ENCODE measurements at regions not wholly inside any gene's neighbourhood (a gene's known extent, or its start where the extent isn't known, plus 50 kb on each side); places are given as distances from the start of the nearest gene placed in this dataset.

DNA sequence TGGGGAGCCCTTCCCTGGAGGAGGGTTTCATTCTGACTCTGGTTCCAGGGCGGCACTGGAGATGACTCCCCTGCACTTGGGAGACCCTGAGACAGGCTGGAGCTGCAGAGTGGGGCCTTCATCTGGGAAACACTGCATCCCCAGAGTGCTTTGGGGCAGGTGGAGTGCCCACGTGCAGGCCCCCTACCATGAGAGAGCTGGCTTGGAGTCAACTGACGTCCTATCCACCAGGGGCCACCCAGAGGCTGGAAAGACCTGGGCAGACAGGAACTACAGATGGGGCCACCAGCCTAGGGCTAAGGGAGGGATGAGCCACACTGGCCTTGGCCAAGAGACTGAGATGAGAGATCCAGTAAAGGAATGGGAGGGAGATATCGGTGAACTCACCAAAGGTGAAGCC, 153.8 kb downstream of the ASB1 start:
- DNase-seq (ENCODE audit: low read depth in 2 of 2) = no peak

DNA sequence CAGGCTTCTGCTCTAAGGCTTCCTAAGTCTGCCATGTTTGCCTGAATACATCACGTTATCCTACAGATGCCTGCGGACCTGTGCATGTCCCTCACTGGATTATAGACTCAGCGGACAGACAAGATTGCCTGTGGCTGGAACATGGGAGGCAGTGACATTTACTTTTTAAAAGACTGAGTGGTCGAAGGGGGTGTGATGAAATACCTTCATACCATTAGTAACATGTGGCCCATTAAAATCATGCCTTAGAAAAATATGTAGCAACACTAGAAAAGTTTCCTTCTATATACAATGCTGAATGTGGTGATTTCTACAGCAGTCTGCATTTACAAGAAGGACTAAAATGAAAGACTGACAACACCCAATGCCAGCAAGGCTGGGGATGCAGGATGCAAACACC, 154.4 kb downstream of the ASB1 start:
- no peak for DNase-seq (ENCODE audit: low read depth in 2 of 2)

DNA sequence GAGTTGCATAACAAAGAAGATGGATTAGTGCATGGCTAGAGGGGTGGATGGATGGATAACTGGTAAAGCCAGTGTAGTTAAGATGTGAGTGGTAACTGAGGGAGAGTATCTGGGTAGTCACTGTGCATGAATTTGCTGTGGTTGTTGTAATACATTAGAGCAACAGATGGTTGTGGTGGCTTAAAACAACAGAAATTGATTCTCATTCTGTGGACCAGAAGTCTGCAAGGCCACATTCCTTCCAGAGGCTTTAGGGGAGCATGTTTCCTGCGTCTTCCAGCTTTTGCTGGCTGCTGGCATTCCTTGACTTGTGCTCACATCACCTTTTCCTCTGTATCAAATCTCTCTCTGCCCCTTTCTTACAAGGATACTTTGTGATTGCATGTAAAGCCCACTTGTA, 155.4 kb downstream of the ASB1 start:
- no peak for DNase-seq (ENCODE audit: low read depth in 2 of 2)

DNA sequence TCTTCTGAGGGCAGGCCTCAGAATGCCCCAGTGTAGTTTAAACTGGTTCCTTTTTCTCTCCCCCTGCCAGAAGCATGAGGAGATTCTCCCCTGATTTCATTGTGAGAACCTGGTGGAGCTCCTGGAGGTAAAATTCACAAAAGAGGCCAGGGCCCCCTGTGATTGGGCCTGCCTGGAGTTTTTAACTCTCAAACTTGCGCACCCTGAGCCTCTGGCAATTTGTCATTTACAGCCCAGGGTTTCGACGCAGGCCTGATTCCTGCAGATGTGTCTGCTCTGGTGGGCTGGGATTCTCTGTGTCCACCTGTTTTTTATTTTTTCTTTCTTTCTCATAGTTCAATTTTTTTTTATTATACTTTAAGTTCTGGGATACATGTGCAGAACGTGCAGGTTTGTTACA, 157.9 kb downstream of the ASB1 start:
- no peak for DNase-seq (ENCODE audit: low read depth in 2 of 2)

DNA sequence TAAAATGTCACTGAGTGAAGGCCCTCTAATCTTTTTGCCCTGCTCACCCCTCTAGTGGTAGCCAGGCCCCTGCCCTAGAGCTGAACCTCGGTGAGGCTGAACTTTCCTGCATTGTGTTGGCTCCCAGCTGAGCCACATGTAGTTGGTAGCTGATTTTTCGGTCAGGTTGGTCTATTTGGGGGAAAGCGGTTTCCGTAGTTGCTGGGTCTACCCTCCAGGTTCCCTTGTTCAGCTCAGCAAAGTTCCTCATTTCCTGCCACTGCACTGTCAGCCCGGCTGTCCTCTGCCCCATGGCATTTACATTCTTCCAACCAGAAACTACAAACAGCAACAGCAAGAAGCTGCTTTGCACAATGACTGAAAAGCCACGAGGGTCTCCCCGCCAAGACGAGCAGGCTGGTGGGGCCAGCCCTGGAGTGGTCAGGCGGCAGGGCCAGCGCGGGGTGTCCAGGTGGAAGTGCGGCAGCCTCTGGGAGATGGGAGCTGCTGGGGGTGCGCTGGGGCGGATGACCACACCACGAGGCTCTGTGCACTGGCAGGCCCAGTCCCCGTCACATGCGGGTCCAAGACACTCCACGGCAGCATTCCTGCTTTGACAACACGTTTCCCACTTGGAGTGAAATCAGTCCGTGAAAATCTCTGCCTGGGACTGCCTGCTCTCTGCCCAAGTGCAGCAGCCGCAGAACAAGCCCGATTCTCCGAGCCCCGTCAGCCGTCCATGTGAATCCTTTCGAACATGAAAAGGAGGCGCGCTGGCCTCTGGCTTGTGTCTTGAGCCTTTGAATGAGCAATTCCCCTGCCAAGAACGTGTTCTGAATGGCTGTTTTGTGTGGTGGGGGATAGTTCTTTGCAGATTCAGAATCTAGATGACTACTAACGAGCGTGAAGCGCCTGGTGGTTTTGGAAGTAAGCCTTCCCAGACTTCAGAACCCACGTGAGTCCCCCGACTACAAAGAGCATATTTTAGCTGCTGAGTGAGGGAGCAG, 159.4 kb downstream of the ASB1 start:
- no peak for DNase-seq (ENCODE audit: low read depth in 2 of 2)

DNA sequence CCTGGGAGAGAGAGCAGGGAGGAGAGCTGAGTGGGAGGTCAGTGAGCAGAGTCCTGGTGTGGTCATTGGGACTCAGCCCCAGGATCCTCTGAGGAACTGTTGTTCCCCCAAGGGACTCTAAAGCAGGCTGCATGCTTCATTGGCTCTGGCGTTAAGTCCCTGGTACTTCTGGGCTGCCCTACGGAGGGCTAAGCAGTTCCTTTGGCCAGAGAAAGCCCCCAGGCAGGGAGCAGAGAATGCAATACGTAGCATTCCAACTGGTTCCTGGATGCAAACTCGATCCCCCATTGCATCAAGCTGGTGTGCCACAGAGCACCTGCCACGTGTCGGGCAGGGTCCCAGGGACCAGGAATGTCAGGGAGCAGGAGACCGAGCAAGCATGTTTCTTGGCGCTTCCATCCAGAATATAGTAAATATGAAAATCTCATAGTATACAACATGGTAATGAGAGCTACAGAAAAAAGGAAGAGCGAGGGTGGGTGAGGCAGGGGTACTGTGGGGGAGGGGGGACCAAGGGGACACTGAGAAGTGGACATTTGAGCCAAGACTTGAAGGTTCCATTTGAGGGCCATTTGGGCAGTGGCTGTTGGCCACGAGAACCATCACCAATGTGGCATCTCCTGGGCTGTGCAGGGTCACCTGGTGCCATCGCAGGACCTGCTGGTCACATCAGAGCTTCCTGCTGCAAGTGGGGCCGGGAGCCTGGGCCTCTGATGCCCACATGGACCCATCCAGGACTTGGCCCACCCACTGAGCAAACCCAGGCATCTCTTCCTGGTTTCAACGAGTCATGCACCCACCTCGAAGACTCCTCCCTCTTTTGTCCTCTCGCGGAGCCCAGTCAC, 160.4 kb downstream of the ASB1 start:
- DNase-seq (ENCODE audit: low read depth in 2 of 2) = no peak

DNA sequence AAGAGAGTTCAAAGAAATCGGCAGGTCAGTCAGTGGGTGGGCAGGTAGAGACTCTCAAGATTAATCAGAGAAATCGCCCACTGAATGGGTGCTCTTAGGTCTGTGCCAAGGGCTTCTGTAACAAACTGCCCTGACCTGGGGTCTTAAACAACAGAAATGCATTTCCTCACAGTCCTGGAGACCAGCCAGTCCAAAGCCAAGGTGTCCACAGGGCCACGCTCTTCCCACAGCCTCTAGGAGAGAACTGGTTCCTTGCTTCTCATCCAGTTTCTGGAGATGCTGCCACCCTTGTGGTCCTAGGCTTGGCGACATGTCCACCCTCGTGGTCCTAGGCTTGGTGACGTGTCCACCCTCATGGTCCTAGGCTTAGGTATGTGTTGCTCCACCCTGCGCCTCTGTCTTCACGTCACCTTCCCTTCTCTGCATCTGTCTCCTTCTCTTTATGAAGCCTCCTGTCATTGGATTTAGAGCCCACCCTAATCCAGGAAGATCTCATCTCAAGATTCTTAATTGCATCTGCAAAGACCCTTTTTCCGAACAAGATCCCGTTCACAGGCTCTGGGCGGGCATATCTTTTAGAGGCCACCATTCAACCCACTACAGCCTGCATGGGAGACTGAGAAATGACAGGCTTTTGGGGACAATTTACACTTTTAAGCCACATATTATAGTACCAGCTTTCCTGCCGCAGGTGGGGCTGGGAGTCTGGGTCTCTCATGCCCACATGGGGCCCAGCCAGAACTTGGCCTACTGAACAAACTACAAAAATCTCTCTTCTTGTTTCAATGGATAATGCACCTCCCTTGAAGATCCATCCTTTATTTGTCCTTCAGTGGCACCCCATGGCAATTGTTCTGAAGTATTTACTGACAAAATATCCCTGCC, 161.3 kb downstream of the ASB1 start:
- DNase-seq (ENCODE audit: low read depth in 2 of 2) = no peak

DNA sequence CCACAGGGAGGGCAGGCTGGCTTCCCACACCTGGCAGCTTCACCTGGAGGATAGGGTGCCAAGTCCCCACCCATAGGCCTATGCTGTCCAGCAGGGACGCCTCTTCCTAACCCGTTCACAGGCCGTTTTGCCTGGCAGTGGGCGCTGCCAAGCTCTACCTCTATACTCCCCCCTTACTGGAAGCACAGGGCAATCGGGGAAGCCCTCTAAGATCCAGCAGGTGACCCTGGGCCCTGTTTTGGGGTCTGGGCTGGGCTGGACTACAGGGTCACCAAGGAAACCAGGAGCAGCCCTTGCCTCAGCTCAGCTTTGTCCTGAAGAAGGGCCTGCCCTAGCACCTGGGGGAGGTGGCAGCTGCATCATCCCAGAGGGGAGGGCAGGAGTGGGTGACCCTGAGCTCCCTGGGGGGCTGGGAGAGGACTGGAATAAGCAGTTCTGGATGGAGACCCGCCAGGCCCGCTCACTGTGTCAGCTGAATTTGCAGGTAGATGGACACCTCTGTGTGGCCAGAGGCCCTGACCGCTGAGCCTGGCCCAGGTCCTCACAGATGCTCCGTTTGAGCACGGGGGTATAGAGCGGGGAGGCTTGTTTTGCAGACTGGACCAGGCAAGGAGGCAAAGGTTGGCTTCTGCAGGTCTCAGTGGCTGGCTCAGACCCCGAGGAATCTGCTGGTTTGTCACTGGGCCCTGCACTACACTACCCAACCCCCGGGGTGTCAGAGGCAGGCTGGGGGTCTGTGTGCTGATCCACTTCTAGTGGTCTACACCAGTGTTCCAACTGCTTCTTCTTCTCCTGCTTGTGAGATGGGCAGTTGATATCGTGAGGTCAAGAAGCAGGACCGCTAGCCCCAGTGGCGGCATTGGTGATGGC, 163.1 kb downstream of the ASB1 start:
- DNase-seq (ENCODE audit: low read depth in 2 of 2) = no peak

DNA sequence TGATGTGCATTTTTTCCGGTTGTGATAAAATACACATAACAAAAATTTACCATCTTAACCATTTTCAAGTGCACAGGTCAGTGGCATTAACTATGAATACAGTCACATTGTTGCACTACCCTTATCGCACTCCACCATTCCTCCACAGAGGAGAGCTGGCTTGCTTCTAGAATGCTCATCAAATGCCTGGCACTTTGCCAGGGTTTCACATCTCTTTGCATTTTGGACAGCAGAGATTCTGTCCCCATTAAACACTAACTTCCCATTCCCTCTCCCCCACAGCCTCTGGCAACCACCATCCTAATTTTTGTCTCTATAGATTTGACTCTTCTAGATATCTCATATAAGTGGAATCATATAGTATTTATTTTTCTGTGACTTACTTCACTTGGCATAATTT, 165.0 kb downstream of the ASB1 start:
- DNase-seq (ENCODE audit: low read depth in 2 of 2) = no peak

DNA sequence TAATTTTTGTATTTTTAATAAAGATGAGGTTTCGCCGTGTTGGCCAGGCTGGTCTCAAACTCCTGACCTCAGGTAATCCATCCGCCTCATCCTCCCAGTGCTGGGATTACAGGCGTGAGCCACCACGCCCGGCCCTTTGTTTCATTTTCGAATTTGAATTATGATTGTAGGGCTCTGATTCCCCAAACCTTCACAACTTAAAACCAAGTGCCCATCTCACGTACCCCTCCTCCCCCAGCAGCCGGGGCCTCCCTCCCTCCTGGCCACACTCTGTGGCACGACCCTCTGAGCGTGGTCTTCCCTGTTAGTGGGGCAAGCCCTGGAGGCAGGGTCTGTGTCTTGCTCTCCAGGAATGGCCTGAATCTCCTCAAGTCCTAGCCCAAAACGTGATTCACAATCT, 166.5 kb downstream of the ASB1 start:
- no peak for DNase-seq (ENCODE audit: low read depth in 2 of 2)

DNA sequence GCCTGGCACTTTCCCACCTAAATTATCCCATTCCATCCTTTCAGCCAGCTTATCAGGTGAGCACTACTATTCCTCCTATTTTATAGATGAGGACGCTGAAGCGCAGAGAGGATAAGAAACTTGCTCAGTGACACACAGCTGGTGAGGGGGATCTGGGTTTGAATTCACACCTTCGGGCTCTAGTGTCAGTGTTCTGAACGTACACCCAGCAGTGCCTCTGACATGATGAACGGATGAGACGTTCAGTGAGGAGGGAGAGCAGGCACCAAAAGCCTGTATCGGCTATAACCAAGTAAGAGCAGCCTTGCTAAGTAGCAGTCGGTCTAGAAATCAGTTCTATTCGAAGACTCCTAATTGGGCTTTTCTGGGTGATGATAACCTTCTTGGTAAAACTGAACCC, 167.0 kb downstream of the ASB1 start:
- DNase-seq (ENCODE audit: low read depth in 2 of 2) = no peak

DNA sequence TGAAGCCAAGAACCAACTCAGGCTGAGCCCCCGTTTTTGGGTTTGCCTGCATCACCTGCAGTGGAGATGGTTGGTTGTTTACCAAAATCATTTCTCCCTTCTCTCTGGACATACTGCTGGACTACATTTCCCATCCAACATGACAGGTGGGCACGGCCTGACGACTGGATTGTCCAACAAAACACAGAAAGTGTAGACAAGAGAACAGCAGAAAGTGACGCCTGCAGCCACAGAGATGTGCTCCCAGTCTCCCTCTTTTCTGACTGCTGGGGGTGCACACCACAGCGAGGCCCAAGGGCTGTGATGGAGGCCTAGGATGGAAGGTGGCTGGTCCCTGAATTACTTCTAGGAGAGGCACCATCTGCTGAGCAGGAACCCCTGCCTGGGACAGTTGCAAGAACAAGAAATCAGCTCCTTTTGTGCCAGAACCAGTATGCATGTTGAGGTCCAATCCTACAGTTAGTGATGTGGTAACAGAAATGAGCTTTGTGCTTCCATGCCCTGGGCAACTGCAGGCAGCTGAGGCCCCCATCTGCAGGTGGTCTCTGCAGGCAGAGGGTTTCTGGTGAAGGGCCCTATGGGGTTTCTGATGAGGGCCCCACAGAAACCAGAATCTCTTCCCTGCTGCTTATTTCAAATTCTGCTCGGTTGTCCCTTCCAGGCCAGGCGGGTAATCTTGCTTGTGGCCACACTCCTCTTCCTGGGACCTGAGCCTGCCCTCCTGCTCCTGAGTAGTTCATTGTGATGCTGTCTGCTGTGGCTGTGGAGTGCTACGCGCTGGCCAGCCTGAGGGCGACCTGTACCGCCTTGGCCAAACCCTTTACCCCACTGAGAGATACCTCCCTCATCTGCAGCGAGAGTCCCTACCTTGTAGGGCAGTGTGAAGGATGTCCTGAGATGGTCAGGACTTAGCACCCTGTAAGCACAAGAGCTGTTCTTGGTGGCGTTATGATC, 168.3 kb downstream of the ASB1 start:
- DNase-seq (ENCODE audit: low read depth in 2 of 2) = no peak

DNA sequence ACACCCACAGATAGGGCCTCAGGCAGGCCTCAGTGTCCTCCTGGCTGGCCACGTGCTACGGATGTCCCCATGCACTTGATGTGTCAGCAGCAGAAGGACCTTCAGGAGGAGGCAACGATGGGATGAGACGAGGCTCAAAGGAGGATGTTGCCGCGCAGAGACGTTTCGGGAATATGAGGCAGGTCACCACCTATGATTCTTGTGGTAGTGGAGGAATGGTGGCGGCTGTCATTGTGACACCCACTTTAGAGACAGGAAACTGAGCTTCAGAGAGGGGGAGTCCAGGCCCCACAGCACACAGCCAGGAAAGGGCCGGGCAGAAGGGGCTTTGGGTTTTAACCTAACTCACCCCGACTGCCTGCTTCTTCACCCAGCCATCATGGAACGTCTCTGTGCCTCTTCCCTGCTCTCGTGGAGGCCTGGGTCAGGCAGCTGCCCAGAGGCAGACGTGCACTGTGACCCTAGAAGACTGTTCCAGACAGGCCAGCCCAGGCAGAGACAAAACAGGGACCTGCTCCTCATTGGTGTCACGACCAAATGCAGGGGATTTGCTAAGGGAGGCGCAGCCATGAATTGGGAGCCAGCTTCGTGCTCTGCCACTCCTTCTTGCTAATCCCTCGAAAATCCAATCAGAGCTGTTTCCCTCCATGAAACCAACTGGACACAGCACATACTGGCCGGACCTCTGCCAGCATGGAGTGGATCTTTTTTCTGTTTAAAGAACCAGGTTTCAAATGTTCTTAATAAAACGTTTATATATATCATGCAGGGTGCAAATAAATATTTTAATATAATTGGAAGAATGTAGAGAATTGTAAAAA, 169.2 kb downstream of the ASB1 start:
- DNase-seq (ENCODE audit: low read depth in 2 of 2) = no peak

DNA sequence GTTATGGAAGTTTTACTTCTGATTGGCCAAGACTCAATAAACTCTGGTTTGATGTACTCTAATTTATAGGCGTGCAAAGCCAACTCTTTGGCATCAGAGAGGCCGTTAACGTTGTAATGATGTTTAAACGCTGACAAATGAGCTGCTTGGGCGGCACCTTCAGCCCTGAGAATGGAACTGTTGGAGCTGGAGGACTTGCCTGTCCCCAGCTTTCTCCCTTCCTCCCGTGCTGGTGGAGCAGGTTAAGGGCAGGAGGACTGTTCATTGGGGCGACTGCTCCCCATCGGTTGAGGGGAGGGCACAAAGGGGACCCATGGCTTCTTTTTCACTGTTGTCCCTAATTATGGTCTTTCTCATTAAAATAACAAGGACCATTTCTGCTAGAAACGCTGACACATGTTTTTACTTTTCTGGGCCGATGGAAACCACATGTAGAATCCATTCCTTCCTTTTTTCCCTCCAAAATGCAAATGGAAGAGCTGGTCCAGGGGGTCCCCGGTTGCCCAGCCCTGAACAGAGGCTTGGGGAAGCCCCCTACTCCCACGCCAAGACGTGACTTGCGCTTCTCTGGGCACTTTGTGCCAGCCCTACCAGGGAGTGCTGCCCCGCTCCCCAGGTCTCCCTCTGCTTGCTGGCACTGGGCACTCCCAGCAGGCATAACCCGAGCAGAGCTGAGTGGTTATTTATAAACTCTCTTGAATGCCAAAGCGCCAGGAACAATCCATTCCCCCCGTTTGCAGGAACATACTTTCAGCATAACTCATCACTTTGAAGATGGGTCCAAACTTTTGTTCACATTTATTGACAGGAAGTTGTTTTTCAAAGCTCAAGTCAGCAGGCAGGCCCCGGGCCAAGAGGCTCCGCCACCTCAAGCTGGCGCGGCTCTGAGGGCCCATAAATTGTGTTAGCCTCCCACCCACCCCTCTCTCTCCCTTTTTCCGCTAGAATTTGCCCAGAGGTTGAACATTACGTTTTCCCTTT, 170.1 kb downstream of the ASB1 start:
- DNase-seq (ENCODE audit: low read depth in 2 of 2) = no peak

DNA sequence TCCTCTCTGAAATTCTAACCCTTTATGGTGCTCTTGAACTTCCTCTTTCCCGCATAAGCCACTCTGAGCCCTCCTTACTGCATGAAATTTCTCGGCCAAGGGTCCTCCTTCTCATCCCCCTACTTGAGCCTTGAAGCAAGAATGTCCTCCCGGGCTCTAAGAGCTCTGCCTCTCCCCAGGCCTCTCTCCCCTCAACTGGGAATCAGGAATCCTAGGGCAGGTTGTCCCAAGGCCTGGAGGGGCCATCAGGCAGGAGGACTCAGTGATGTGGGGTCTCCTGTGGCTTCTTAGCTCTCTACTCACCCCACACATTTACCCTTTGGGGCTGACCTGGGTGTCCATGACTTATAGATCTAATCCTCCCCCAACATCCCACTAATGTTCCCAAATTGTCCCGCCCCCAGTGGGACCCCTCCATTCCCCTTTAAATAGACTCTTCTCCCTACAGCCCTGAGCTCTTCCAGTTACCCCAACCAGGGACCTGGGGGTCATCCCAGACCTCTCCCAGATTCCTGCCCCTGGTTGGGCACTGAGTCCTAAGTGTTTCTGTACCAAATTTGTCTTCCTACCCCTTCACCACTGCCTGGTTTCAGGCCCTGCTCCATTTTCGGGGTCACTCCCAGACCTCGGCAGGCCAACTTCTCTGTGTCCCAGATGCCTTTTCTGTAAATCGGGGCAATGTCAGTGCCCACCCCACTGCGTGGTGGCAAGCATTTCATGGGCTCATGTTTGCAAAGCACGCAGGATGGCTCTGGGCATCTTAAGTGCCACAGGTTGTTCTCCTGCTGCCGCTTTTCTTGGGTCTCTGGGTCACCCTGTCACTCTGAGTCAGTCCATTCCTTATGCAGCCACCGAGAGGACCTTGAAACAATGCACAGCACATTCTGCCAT, 171.2 kb downstream of the ASB1 start:
- no peak for DNase-seq (ENCODE audit: low read depth in 2 of 2)

DNA sequence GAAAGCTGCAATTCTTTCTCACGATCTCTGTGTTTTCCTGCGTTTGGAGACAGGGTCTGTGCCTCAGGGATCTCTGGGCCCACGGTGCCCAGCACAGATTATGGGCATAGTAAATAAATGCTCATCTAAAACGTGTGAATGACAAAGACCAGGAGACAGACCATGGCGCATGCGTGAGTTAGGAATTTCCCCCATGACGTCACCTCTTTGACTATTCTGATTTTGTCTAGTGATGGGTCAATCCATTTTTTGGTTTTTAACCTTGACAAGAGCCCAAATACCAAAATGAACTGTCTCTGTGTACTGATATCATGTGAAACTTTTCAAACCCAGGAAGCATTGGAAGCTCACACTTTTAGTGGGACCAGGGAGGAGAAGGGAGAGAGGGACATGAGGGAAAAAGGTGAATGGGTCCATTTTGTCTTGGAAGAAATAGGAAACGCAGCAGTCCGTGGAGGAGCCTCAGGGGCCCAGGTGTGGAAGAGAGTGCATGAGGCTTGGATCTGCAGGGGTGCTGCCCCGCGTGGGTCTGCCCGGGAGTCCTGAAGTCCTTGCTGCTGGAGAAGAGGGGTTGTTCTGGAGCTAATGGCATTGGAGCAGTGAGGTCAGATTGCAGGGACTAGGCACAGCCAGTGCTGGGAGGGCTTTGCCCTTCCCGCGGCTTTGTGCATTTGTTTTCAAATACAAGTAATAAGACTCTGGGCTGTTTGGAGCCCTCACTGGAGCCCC, 172.2 kb downstream of the ASB1 start:
- no peak for DNase-seq (ENCODE audit: low read depth in 2 of 2)

Data from stimulated activated CD4-positive, alpha-beta T cell treated with anti-CD3 and anti-CD28 coated beads, Interleukin-12 subunit alpha, Interleukin-12 subunit beta, amount 100 ng/mL, for 24 hours (primary cell).